ENCODE measurements at regions not wholly inside any gene's neighbourhood (a gene's known extent, or its start where the extent isn't known, plus 50 kb on each side); places are given as distances from the start of the nearest gene placed in this dataset.

- H3K27me3 ChIP-seq, result no peaks in the 10 kb centered on the region
These were observed 460.0 kb downstream of the TOX3 start for GRCh38 chr16:52086901-52087300.

DNA sequence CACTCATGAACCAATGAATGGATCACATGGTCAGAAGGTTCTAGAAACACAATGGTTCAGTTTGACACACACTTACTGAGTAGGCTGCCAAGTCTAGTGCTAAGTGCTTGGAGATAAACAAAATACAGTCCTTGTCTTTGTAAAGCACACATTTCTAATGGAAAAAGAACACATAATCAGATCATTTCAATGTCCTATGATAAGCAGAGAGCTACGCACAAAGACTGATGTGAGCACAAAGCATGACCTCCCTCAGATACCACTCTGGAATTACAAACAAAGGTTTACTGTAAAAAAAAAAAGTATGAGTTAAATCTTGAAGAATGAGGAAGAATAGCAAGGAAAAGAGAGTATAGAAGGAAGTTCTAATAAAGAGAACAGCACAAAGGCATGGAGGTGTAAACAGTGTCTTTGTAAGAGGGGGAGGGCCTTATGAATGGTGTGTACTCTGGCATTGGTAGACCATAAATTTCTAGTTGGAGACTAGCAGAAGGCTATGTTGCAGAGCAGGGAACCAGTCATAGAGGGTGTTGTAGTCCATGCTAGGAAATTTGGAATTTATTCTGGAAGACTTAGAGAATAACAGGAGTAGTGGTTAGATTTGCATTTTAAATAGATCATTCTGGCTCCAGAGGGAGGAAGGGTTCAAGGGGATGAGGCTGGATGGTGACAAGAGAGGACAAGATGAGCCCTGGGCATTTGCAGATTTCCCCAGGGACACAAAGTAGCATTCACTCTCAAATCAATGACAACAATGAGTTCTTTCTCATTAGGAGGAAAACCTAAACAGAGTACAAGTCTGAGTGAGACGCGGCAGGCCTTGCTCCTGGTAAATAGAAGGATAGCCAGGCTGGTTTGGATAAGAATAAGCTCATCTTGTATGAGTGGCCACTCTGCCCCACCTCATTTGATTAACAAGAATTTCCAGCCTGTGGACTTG is 468.0 kb downstream of the TOX3 start:
- no peak for TF ChIP-seq POLR2A (IDR thresholded peaks at IDR 0.05)
- TF ChIP-seq, protein P1, sequence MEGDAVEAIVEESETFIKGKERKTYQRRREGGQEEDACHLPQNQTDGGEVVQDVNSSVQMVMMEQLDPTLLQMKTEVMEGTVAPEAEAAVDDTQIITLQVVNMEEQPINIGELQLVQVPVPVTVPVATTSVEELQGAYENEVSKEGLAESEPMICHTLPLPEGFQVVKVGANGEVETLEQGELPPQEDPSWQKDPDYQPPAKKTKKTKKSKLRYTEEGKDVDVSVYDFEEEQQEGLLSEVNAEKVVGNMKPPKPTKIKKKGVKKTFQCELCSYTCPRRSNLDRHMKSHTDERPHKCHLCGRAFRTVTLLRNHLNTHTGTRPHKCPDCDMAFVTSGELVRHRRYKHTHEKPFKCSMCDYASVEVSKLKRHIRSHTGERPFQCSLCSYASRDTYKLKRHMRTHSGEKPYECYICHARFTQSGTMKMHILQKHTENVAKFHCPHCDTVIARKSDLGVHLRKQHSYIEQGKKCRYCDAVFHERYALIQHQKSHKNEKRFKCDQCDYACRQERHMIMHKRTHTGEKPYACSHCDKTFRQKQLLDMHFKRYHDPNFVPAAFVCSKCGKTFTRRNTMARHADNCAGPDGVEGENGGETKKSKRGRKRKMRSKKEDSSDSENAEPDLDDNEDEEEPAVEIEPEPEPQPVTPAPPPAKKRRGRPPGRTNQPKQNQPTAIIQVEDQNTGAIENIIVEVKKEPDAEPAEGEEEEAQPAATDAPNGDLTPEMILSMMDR (IDR thresholded peaks at IDR 0.05), result no peak
- Histone ChIP-seq H3K36me3 (no peaks in the 10 kb centered on the region), H3K4me1 (no peaks in the 10 kb centered on the region), H3K27ac (no peak overlapping the region), H3K27me3 (no peaks in the 10 kb centered on the region), H3K9me3 (no peaks in the 10 kb centered on the region), H3K4me3 (no peak overlapping the region)
- DNase-seq, result no peak
- intact Hi-C loops (cut with DNase I; ENCODE audit: low total_unique reads), result no loop called here

More at GRCh38 chr16:52086901-52087300, 460.0 kb downstream of the TOX3 start:
- no peaks in the 10 kb centered on the region for H3K9me3 ChIP-seq
- no peak overlapping the region for H3K27ac ChIP-seq
- intact Hi-C loops (cut with DNase I; ENCODE audit: low total_unique reads), result no loop called here
- DNase-seq, result no peak
- H3K4me3 ChIP-seq, result no peak overlapping the region
- TF ChIP-seq, protein P1 (IDR thresholded peaks at IDR 0.05), result no peak
- TF ChIP-seq POLR2A (IDR thresholded peaks at IDR 0.05), result no peak
- H3K36me3 ChIP-seq, result no peaks in the 10 kb centered on the region
- H3K4me1 ChIP-seq, result no peaks in the 10 kb centered on the region

DNA sequence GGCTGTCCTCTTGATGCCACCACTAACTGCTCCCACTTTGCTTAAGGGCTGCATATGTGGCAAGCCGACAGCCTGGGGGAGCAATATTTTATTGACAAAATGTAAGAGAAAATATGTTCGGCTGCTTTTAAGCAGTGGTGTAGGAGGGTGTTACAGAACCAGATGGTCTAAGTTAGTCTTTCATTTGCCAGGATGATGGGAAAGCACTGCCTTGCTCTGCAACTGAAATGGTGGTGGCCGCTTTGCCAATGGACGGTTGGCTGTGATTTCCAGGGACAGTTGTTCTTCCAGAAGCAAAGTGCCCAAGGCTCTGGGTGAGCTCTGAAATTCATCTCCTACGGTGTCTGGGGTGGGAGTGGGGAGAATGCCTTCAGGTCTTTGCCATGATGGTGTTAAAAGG is 469.3 kb downstream of the TOX3 start:
- Histone ChIP-seq H3K4me1 (no peaks in the 10 kb centered on the region), H3K27me3 (no peaks in the 10 kb centered on the region), H3K4me3 (no peak overlapping the region), H3K36me3 (no peaks in the 10 kb centered on the region), H3K27ac (no peak overlapping the region), H3K9me3 (no peaks in the 10 kb centered on the region)
- TF ChIP-seq, protein P1 (IDR thresholded peaks at IDR 0.05), result no peak
- TF ChIP-seq POLR2A (IDR thresholded peaks at IDR 0.05), result no peak
- no peak for DNase-seq
- intact Hi-C loops (cut with DNase I; ENCODE audit: low total_unique reads), result no loop called here

- Histone ChIP-seq H3K27me3 (no peaks in the 10 kb centered on the region), H3K4me3 (no peak overlapping the region), H3K36me3 (no peaks in the 10 kb centered on the region), H3K9me3 (no peaks in the 10 kb centered on the region), H3K4me1 (no peaks in the 10 kb centered on the region), H3K27ac (no peak overlapping the region)
- no peak for DNase-seq
- intact Hi-C loops (cut with DNase I; ENCODE audit: low total_unique reads), result no loop called here
- no peak for TF ChIP-seq POLR2A (IDR thresholded peaks at IDR 0.05)
- TF ChIP-seq, protein P1 (IDR thresholded peaks at IDR 0.05), result no peak
These were observed 470.1 kb downstream of the TOX3 start for GRCh38 chr16:52076801-52077201.

DNA sequence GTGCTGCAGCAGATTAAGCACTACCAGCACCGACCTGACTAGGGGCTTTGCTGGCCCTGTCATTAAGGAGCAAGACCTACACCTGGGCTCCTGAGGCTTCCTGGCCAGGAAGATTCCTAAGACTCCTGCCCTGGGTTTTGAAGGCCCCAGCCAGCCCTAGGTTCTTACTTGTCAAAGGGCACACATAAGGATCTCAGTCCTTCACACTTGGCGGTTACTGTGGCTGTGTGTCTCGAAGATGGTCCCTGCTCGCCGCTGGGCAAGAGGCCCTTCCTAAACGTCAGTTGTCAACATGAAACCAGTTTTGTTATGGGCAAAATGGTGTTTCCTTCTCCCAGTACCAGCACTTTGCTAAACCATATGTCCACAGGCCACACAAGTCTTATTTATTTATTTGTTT is 470.6 kb downstream of the TOX3 start:
- Histone ChIP-seq H3K4me1 (no peaks in the 10 kb centered on the region), H3K4me3 (no peak overlapping the region), H3K9me3 (no peaks in the 10 kb centered on the region), H3K36me3 (no peaks in the 10 kb centered on the region), H3K27me3 (no peaks in the 10 kb centered on the region), H3K27ac (no peak overlapping the region)
- intact Hi-C loops (cut with DNase I; ENCODE audit: low total_unique reads), result no loop called here
- TF ChIP-seq, protein P1 (IDR thresholded peaks at IDR 0.05), result no peak
- no peak for TF ChIP-seq POLR2A (IDR thresholded peaks at IDR 0.05)
- no peak for DNase-seq

Measured in uterus (tissue), 3 donors.